NCI-H2196 (cell line): ENCODE measurements at regions not wholly inside any gene's neighbourhood (a gene's known extent, or its start where the extent isn't known, plus 50 kb on each side); places are given as distances from the start of the nearest gene placed in this dataset.
"Not testable (repeated sequence)": the region's sequence is repeated elsewhere in the genome, so short reads cannot be mapped to it uniquely, and the experiment has no call there.

Experiments used
- DNase-seq: peaks from one replicate; lab custom pipeline; 2025; ENCODE audit not compliant: unreplicated experiment; lab: John Stamatoyannopoulos, UW

- no peak for DNase-seq
These were observed 263.5 kb upstream of the HDAC4 start for GRCh38 chr2:239664216-239664810.

- DNase-seq: no peak
These were observed 262.6 kb upstream of the HDAC4 start for GRCh38 chr2:239663364-239663924.

- no peak for DNase-seq
These were observed 261.7 kb upstream of the HDAC4 start for GRCh38 chr2:239662413-239663120.

GRCh38 chr2:239661334-239662312 is 260.8 kb upstream of the HDAC4 start:
- no peak for DNase-seq

- DNase-seq: peak; percentile 59
These were observed 259.8 kb upstream of the HDAC4 start for GRCh38 chr2:239660390-239661230.

- no peak for DNase-seq
These were observed 257.2 kb upstream of the HDAC4 start for GRCh38 chr2:239657992-239658391.

- DNase-seq: no peak
These were observed 256.4 kb upstream of the HDAC4 start for GRCh38 chr2:239657236-239657635.

- DNase-seq: no peak
These were observed 253.4 kb upstream of the HDAC4 start for GRCh38 chr2:239654266-239654665.

GRCh38 chr2:239651859-239652258 is 251.0 kb upstream of the HDAC4 start:
- DNase-seq: no peak

- DNase-seq: no peak
These were observed 249.9 kb upstream of the HDAC4 start for GRCh38 chr2:239650674-239651073.

- DNase-seq: no peak
These were observed 248.5 kb upstream of the HDAC4 start for GRCh38 chr2:239649309-239649708.

- no peak for DNase-seq
These were observed 247.8 kb upstream of the HDAC4 start for GRCh38 chr2:239648607-239649006.

GRCh38 chr2:239647052-239647819 is 246.4 kb upstream of the HDAC4 start:
- no peak for DNase-seq

- DNase-seq: no peak
These were observed 245.4 kb upstream of the HDAC4 start for GRCh38 chr2:239646184-239646583.

GRCh38 chr2:239644594-239644993 is 243.8 kb upstream of the HDAC4 start:
- not testable (repeated sequence) for DNase-seq

GRCh38 chr2:239644011-239644410 is 243.2 kb upstream of the HDAC4 start:
- no peak for DNase-seq

GRCh38 chr2:239642406-239643004 is 241.7 kb upstream of the HDAC4 start:
- no peak for DNase-seq

- DNase-seq: not testable (repeated sequence)
These were observed 241.1 kb upstream of the HDAC4 start for GRCh38 chr2:239641904-239642303.
